Natural killer cell (primary cell): ENCODE measurements at regions not wholly inside any gene's neighbourhood (a gene's known extent, or its start where the extent isn't known, plus 50 kb on each side); places are given as distances from the start of the nearest gene placed in this dataset.

ENCODE experiments used
- ATAC-seq, 3 donors: fragments of 150-1000 bp in 2 of 3; fragments of 200-7000 bp in 1 of 3; cut with Tn5 transposase; 1 replicate in 1 of 3; 2 replicates in 2 of 3; pipeline ENCODE4 v1.10.0; 2021; ENCODE audit warnings: mild to moderate bottlenecking in 2 of 3, moderate library complexity in 2 of 3
- DNase-seq, 2 donors: peaks; one replicate each; pipeline versions ENCODE4 v3.0.0 to v3.0.0-alpha.2; 2013 to 2021; ENCODE audit warnings: mixed read lengths in 1 of 2
- H3K27ac ChIP-seq: one replicate; pipeline ENCODE4 v1.5.1; 2013; ENCODE audit warnings: mild to moderate bottlenecking, low read length
- H3K27me3 ChIP-seq: one replicate; pipeline ENCODE4 v1.6.1; 2013; ENCODE audit warnings: low read length; ENCODE audit not compliant: control insufficient read depth, insufficient read depth
- H3K36me3 ChIP-seq: one replicate; pipeline ENCODE4 v1.6.1; 2013; ENCODE audit warnings: low read length; ENCODE audit not compliant: control insufficient read depth, insufficient read depth
- H3K4me1 ChIP-seq: one replicate; pipeline ENCODE4 v1.6.1; 2013; ENCODE audit warnings: low read length; ENCODE audit not compliant: control insufficient read depth, insufficient read depth
- H3K4me3 ChIP-seq: one replicate; pipeline ENCODE4 v1.5.1; 2013; ENCODE audit warnings: low read length
- H3K9me3 ChIP-seq: one replicate; pipeline ENCODE4 v1.6.1; 2013; ENCODE audit warnings: low read length; ENCODE audit not compliant: control insufficient read depth, insufficient read depth
- H3K27ac Mint-ChIP-seq, 2 donors: one replicate each; pipeline ENCODE4 v1.8.0; 2022; ENCODE audit warnings: mild to moderate bottlenecking in 2 of 2, mixed read lengths in 2 of 2, moderate library complexity in 1 of 2
- H3K27me3 Mint-ChIP-seq, 2 donors: one replicate each; pipeline ENCODE4 v1.8.0; 2022; ENCODE audit warnings: low read depth in 2 of 2, mixed read lengths in 2 of 2
- H3K36me3 Mint-ChIP-seq: one replicate; pipeline ENCODE4 v1.8.0; 2022; ENCODE audit warnings: mixed read lengths
- H3K4me1 Mint-ChIP-seq, 2 donors: one replicate each; pipeline ENCODE4 v1.8.0; 2022; ENCODE audit warnings: mixed read lengths in 2 of 2
- H3K4me3 Mint-ChIP-seq: one replicate; pipeline ENCODE4 v1.8.0; 2022; ENCODE audit warnings: mild to moderate bottlenecking, moderate library complexity, mixed read lengths
- H3K9me3 Mint-ChIP-seq, 2 donors: one replicate each; pipeline ENCODE4 v1.8.0; 2022; ENCODE audit warnings: mixed read lengths in 2 of 2
- WGBS: methylation state at CpG from one replicate; pipeline ENCODE4 v1.1.7; 2013; ENCODE audit warnings: missing lambda C conversion rate; ENCODE audit not compliant: insufficient coverage; 5-methylcytosine and 5-hydroxymethylcytosine counted together
- intact Hi-C: fragments of 100-400 bp; cut with micrococcal nuclease; formaldehyde crosslinking; loops from one replicate; pipeline ENCODE4 v1.14.2; 2022
- TF ChIP-seq, protein P1 (sequence below): fragments of 200-600 bp; IDR thresholded peaks from one replicate; pipeline ENCODE4 v1.8.0; 2022; ENCODE audit warnings: antibody characterized with exemption

DNA sequence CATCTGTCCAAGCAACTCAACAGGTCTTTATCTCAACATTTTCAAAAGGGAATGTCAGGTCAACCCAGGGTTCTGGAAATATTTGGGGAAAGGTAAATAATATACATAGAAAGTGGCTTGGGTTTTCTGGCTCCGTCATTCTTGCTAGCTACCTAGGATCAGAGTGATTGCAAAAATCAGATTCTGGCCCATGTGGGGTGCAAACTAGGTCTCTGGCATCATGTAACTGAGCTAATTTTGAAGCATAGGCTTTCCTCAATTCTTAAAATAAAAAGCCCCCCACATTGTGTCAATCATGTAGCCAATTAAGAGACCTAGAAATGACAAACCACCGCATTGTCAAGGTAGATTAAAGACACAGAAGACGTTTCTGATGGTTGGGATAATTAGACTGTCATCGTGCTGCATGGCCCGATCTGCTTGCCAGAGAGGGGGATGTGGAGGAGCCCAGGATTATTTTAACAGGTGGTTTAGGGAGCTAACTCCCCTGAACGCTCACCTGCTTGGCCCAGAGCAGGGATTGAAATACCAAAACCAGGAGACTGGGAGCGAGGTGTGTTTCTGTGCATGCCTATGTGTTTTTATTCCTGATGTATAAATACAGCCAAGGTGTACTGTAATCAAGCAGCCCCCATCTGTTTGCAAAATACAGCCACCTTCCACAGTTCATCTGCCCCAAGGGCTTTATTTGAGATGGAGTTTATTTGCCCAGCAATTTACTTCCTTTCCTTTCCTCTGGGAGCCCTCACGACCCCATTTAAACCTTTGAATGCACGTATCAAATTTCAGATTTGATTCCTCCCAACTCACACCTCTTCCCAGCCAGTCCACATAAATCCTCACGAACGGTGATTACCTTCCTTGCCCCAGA, 189.5 kb downstream of the TTC8 start:
- H3K27me3 ChIP-seq: no peaks in the 10 kb centered on the region
- intact Hi-C loops: no loop called here

DNA sequence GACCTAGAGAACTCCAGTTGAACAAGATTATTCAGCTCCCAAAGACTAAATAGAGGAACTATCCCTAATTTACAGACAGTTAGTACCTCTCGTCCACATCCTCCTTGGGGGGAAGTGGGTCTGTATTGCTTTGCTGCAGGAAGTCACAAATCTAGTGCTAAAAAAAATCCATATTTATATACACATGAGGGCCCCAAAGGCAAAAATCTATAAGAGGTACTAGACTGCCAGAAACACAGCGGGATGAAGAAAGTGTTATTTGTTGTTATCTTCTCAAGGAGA, 190.1 kb downstream of the TTC8 start:
- WGBS: 8% methylated on average over 1 of the region's 2 CpGs
- H3K4me3 Mint-ChIP-seq: no peak overlapping the region
- TF ChIP-seq, protein P1, sequence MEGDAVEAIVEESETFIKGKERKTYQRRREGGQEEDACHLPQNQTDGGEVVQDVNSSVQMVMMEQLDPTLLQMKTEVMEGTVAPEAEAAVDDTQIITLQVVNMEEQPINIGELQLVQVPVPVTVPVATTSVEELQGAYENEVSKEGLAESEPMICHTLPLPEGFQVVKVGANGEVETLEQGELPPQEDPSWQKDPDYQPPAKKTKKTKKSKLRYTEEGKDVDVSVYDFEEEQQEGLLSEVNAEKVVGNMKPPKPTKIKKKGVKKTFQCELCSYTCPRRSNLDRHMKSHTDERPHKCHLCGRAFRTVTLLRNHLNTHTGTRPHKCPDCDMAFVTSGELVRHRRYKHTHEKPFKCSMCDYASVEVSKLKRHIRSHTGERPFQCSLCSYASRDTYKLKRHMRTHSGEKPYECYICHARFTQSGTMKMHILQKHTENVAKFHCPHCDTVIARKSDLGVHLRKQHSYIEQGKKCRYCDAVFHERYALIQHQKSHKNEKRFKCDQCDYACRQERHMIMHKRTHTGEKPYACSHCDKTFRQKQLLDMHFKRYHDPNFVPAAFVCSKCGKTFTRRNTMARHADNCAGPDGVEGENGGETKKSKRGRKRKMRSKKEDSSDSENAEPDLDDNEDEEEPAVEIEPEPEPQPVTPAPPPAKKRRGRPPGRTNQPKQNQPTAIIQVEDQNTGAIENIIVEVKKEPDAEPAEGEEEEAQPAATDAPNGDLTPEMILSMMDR: no peak
- DNase-seq (no peak), ATAC-seq (no peak)
- H3K27ac Mint-ChIP-seq: no peak overlapping the region
- H3K36me3 Mint-ChIP-seq: no peaks in the 10 kb centered on the region
- Histone ChIP-seq H3K27me3 (no peaks in the 10 kb centered on the region), H3K4me3 (no peak overlapping the region), H3K27ac (no peak overlapping the region), H3K9me3 (peaks cover 3% of the 10 kb centered on the region), H3K4me1 (no peaks in the 10 kb centered on the region), H3K36me3 (no peaks in the 10 kb centered on the region)
- H3K4me1 Mint-ChIP-seq: no peaks in the 10 kb centered on the region
- H3K9me3 Mint-ChIP-seq: no peaks in the 10 kb centered on the region
- peaks cover 20 to 38% of the 10 kb centered on the region in 2 donors for H3K27me3 Mint-ChIP-seq
- intact Hi-C loops: no loop called here

More for the DNA sequence above, 189.5 kb downstream of the TTC8 start:
- H3K27me3 Mint-ChIP-seq: peaks cover 20 to 38% of the 10 kb centered on the region in 2 donors
- Histone ChIP-seq H3K4me3 (no peak overlapping the region), H3K36me3 (no peaks in the 10 kb centered on the region), H3K9me3 (peaks cover 3% of the 10 kb centered on the region), H3K27ac (no peak overlapping the region), H3K4me1 (no peaks in the 10 kb centered on the region)
- no peaks in the 10 kb centered on the region for H3K4me1 Mint-ChIP-seq
- DNase-seq: no peak
- no peaks in the 10 kb centered on the region for H3K9me3 Mint-ChIP-seq
- TF ChIP-seq, protein P1: no peak
- H3K4me3 Mint-ChIP-seq: no peak overlapping the region
- no peaks in the 10 kb centered on the region for H3K36me3 Mint-ChIP-seq
- 60% methylated on average over 11 of the region's 11 CpGs for WGBS
- H3K27ac Mint-ChIP-seq: no peak overlapping the region
- no peak for ATAC-seq

DNA sequence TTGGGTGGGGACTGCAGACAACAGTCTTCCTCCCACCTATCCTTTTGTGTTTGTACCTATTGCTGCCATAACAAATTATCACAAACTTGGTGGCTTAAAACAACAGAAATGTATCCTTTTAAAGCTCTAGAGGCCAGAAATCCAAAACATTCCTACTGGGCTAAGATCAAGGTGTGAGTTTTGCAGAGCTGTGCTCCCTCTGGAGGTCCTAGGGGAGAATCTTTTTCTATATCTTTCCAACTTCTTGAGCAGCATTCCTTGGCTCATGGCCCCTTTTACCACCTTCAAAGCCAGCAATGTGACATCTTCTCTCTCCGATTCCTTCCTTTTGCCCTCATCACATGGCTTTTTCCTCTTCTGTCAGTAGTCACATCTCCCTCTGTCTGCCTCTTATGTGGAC, 190.6 kb downstream of the TTC8 start:
- no peak for ATAC-seq
- Mint-ChIP-seq H3K4me1 (no peaks in the 10 kb centered on the region), H3K36me3 (no peaks in the 10 kb centered on the region), H3K27ac (no peak overlapping the region), H3K27me3 (peaks cover 20 to 34% of the 10 kb centered on the region in 2 donors), H3K4me3 (no peak overlapping the region), H3K9me3 (no peaks in the 10 kb centered on the region)
- no peak overlapping the region for H3K4me3 ChIP-seq
- H3K36me3 ChIP-seq: no peaks in the 10 kb centered on the region
- 98% methylated on average over 1 of the region's 1 CpG for WGBS
- DNase-seq: no peak
- H3K27ac ChIP-seq: no peak overlapping the region
- TF ChIP-seq, protein P1: no peak
- intact Hi-C loops: no loop called here
- no peaks in the 10 kb centered on the region for H3K4me1 ChIP-seq
- H3K27me3 ChIP-seq: no peaks in the 10 kb centered on the region
- H3K9me3 ChIP-seq: peaks cover 3% of the 10 kb centered on the region

DNA sequence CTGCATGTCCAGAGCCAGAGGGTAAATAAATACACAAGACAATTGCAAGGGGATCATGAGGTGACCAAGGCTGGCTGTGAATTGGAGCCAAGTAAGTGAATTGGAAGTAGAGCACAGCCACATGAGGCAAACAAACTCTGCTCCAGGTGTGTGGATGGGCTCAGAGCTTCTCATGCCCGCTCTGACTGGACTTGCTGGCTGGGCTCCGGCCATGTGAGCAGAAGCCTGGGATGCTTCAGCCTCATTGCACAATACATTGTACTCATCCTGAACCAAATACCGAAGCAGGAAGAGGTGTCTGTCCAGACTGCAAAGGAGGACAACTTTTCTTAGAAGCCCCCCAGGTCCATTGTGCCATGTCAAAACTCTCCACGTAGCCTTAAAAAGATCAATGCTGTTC, 193.0 kb downstream of the TTC8 start:
- TF ChIP-seq, protein P1: no peak
- H3K4me3 Mint-ChIP-seq: no peak overlapping the region
- H3K4me1 ChIP-seq: no peaks in the 10 kb centered on the region
- H3K9me3 ChIP-seq: peaks cover 3% of the 10 kb centered on the region
- H3K4me1 Mint-ChIP-seq: no peaks in the 10 kb centered on the region
- ATAC-seq (no peak), DNase-seq (no peak)
- intact Hi-C loops: no loop called here
- no peak overlapping the region for H3K4me3 ChIP-seq
- no peaks in the 10 kb centered on the region for H3K9me3 Mint-ChIP-seq
- no peaks in the 10 kb centered on the region for H3K27me3 ChIP-seq
- 88% methylated on average over 4 of the region's 4 CpGs for WGBS
- H3K27me3 Mint-ChIP-seq: peaks cover 14 to 25% of the 10 kb centered on the region in 2 donors
- no peaks in the 10 kb centered on the region for H3K36me3 ChIP-seq
- H3K27ac ChIP-seq: no peak overlapping the region
- no peak overlapping the region for H3K27ac Mint-ChIP-seq
- no peaks in the 10 kb centered on the region for H3K36me3 Mint-ChIP-seq
